T-helper 17 cell (primary cell): ENCODE measurements at regions not wholly inside any gene's neighbourhood (a gene's known extent, or its start where the extent isn't known, plus 50 kb on each side); places are given as distances from the start of the nearest gene placed in this dataset.
"Not testable (repeated sequence)": the region's sequence is repeated elsewhere in the genome, so short reads cannot be mapped to it uniquely, and the experiment has no call there.

ENCODE experiments used
- ATAC-seq: fragments of 150-1000 bp; cut with Tn5 transposase; 2 replicates; pipeline ENCODE4 v1.10.0; 2021; ENCODE audit warnings: mild to moderate bottlenecking, moderate library complexity
- DNase-seq, 3 donors: peaks; one replicate each; pipeline versions ENCODE4 v3.0.0 to v3.0.0-alpha.2; 2020 to 2021
- H3K9me3 ChIP-seq: one replicate; pipeline ENCODE4 v1.7.0; 2013; ENCODE audit warnings: low read length, mild to moderate bottlenecking; ENCODE audit not compliant: control insufficient read depth, poor library complexity, severe bottlenecking
- H3K27ac Mint-ChIP-seq: one replicate; pipeline ENCODE4 v1.8.0; 2022; ENCODE audit warnings: mild to moderate bottlenecking, moderate library complexity, mixed read lengths
- H3K27me3 Mint-ChIP-seq: one replicate; pipeline ENCODE4 v1.8.0; 2022; ENCODE audit warnings: mixed read lengths
- H3K36me3 Mint-ChIP-seq: one replicate; pipeline ENCODE4 v1.8.0; 2022; ENCODE audit warnings: low read depth, mixed read lengths
- H3K4me1 Mint-ChIP-seq: one replicate; pipeline ENCODE4 v1.8.0; 2022; ENCODE audit warnings: mild to moderate bottlenecking, mixed read lengths
- H3K4me3 Mint-ChIP-seq: one replicate; pipeline ENCODE4 v1.8.0; 2022; ENCODE audit warnings: mild to moderate bottlenecking, moderate library complexity, mixed read lengths

- Mint-ChIP-seq H3K27me3 (peaks cover 64% of the 10 kb centered on the region), H3K4me3 (no peak overlapping the region)
Measured at GRCh38 chr2:198289811-198290210, 485.4 kb downstream of the PLCL1 start.

GRCh38 chr2:198287706-198288105 is 483.3 kb downstream of the PLCL1 start:
- Mint-ChIP-seq H3K27ac (no peak overlapping the region), H3K4me3 (no peak overlapping the region), H3K36me3 (peaks cover 3% of the 10 kb centered on the region), H3K4me1 (no peaks in the 10 kb centered on the region), H3K27me3 (peaks cover 67% of the 10 kb centered on the region)
- DNase-seq (no peak), ATAC-seq (no peak)
- no peaks in the 10 kb centered on the region for H3K9me3 ChIP-seq

More at GRCh38 chr2:198289811-198290210, 485.4 kb downstream of the PLCL1 start:
- DNase-seq = no peak
- H3K9me3 ChIP-seq = no peaks in the 10 kb centered on the region
- no peak for ATAC-seq
- Mint-ChIP-seq H3K4me1 (no peaks in the 10 kb centered on the region), H3K27ac (no peak overlapping the region), H3K36me3 (peaks cover 4% of the 10 kb centered on the region)

- Mint-ChIP-seq H3K36me3 (peaks cover 4% of the 10 kb centered on the region), H3K27ac (no peak overlapping the region), H3K27me3 (peaks cover 72% of the 10 kb centered on the region), H3K4me3 (no peak overlapping the region), H3K4me1 (no peaks in the 10 kb centered on the region)
- DNase-seq (no peak), ATAC-seq (no peak)
- H3K9me3 ChIP-seq = no peaks in the 10 kb centered on the region
Measured at GRCh38 chr2:198285216-198285615, 480.8 kb downstream of the PLCL1 start.

- DNase-seq (no peak), ATAC-seq (no peak)
- H3K36me3 Mint-ChIP-seq = peaks cover 4% of the 10 kb centered on the region
- no peak overlapping the region for H3K27ac Mint-ChIP-seq
- no peak overlapping the region for H3K4me3 Mint-ChIP-seq
- peaks cover 64% of the 10 kb centered on the region for H3K27me3 Mint-ChIP-seq
- no peaks in the 10 kb centered on the region for H3K4me1 Mint-ChIP-seq
- H3K9me3 ChIP-seq = no peaks in the 10 kb centered on the region
Measured at GRCh38 chr2:198283146-198283545, 478.8 kb downstream of the PLCL1 start.

GRCh38 chr2:198282061-198282460 is 477.7 kb downstream of the PLCL1 start:
- peaks cover 4% of the 10 kb centered on the region for H3K36me3 Mint-ChIP-seq
- no peak for DNase-seq
- no peaks in the 10 kb centered on the region for H3K9me3 ChIP-seq
- no peak overlapping the region for H3K4me3 Mint-ChIP-seq
- H3K27ac Mint-ChIP-seq = no peak overlapping the region
- ATAC-seq = no peak
- peaks cover 55% of the 10 kb centered on the region for H3K27me3 Mint-ChIP-seq
- no peaks in the 10 kb centered on the region for H3K4me1 Mint-ChIP-seq

- Mint-ChIP-seq H3K4me3 (no peak overlapping the region), H3K4me1 (no peaks in the 10 kb centered on the region), H3K27me3 (peaks cover 38% of the 10 kb centered on the region), H3K36me3 (peaks cover 4% of the 10 kb centered on the region), H3K27ac (no peak overlapping the region)
- no peak for ATAC-seq
- no peak for DNase-seq
- no peaks in the 10 kb centered on the region for H3K9me3 ChIP-seq
Measured at GRCh38 chr2:198280145-198280544, 475.8 kb downstream of the PLCL1 start.

- no peak for ATAC-seq
- Mint-ChIP-seq H3K27me3 (peaks cover 31% of the 10 kb centered on the region), H3K36me3 (peaks cover 4% of the 10 kb centered on the region), H3K4me1 (no peaks in the 10 kb centered on the region), H3K4me3 (no peak overlapping the region), H3K27ac (no peak overlapping the region)
- DNase-seq = no peak
- H3K9me3 ChIP-seq = no peaks in the 10 kb centered on the region
Measured at GRCh38 chr2:198279026-198279425, 474.6 kb downstream of the PLCL1 start.

- H3K4me1 Mint-ChIP-seq = no peaks in the 10 kb centered on the region
- ATAC-seq (no peak), DNase-seq (no peak)
- no peak overlapping the region for H3K4me3 Mint-ChIP-seq
- peaks cover 4% of the 10 kb centered on the region for H3K36me3 Mint-ChIP-seq
- H3K27ac Mint-ChIP-seq = no peak overlapping the region
- H3K27me3 Mint-ChIP-seq = peaks cover 25% of the 10 kb centered on the region
- H3K9me3 ChIP-seq = no peaks in the 10 kb centered on the region
Measured at GRCh38 chr2:198277181-198277580, 472.8 kb downstream of the PLCL1 start.

GRCh38 chr2:198273660-198274059 is 469.3 kb downstream of the PLCL1 start:
- ATAC-seq (no peak), DNase-seq (no peak)
- Mint-ChIP-seq H3K27me3 (peaks cover 22% of the 10 kb centered on the region), H3K27ac (no peak overlapping the region), H3K36me3 (no peaks in the 10 kb centered on the region), H3K4me1 (peaks cover 2% of the 10 kb centered on the region), H3K4me3 (no peak overlapping the region)
- no peaks in the 10 kb centered on the region for H3K9me3 ChIP-seq

- not testable (repeated sequence) for H3K4me3 Mint-ChIP-seq, H3K4me1 Mint-ChIP-seq, H3K27ac Mint-ChIP-seq, DNase-seq, H3K9me3 ChIP-seq, ATAC-seq, H3K36me3 Mint-ChIP-seq
- H3K27me3 Mint-ChIP-seq = peaks cover 33% of the 10 kb centered on the region
Measured at GRCh38 chr2:198270157-198270556, 465.8 kb downstream of the PLCL1 start.

GRCh38 chr2:198268519-198268918 is 464.1 kb downstream of the PLCL1 start:
- H3K27me3 Mint-ChIP-seq = peaks cover 33% of the 10 kb centered on the region

GRCh38 chr2:198259496-198259895 is 455.1 kb downstream of the PLCL1 start:
- no peak overlapping the region for H3K4me3 Mint-ChIP-seq

More at GRCh38 chr2:198268519-198268918, 464.1 kb downstream of the PLCL1 start:
- DNase-seq (no peak), ATAC-seq (no peak)
- no peaks in the 10 kb centered on the region for H3K9me3 ChIP-seq
- peaks cover 2% of the 10 kb centered on the region for H3K4me1 Mint-ChIP-seq
- no peak overlapping the region for H3K4me3 Mint-ChIP-seq
- H3K36me3 Mint-ChIP-seq = peaks cover 2% of the 10 kb centered on the region
- no peak overlapping the region for H3K27ac Mint-ChIP-seq

GRCh38 chr2:198254536-198255090 is 450.2 kb downstream of the PLCL1 start:
- Mint-ChIP-seq H3K27ac (no peak overlapping the region), H3K36me3 (peaks cover under 1% of the 10 kb centered on the region), H3K4me3 (no peak overlapping the region), H3K27me3 (peaks cover 53% of the 10 kb centered on the region), H3K4me1 (no peaks in the 10 kb centered on the region)
- ATAC-seq (no peak), DNase-seq (no peak)
- H3K9me3 ChIP-seq = no peaks in the 10 kb centered on the region

More at GRCh38 chr2:198259496-198259895, 455.1 kb downstream of the PLCL1 start:
- Mint-ChIP-seq H3K4me1 (no peaks in the 10 kb centered on the region), H3K36me3 (peaks cover 5% of the 10 kb centered on the region), H3K27ac (no peak overlapping the region), H3K27me3 (peaks cover 45% of the 10 kb centered on the region)
- ATAC-seq = no peak
- DNase-seq = no peak
- H3K9me3 ChIP-seq = no peaks in the 10 kb centered on the region

GRCh38 chr2:198253995-198254394 is 449.6 kb downstream of the PLCL1 start:
- no peak for ATAC-seq
- Mint-ChIP-seq H3K4me1 (no peaks in the 10 kb centered on the region), H3K27ac (no peak overlapping the region), H3K4me3 (no peak overlapping the region), H3K27me3 (peaks cover 52% of the 10 kb centered on the region), H3K36me3 (peaks cover 4% of the 10 kb centered on the region)
- no peak for DNase-seq
- no peaks in the 10 kb centered on the region for H3K9me3 ChIP-seq
